Endothelial cell of umbilical vein (primary cell): ENCODE measurements at regions not wholly inside any gene's neighbourhood (a gene's known extent, or its start where the extent isn't known, plus 50 kb on each side); places are given as distances from the start of the nearest gene placed in this dataset.

Experiments used
- BruUV-seq: library from RNA; stranded (reverse); fragments of 400-500 nt; replicated peaks from 2 replicates; lab custom pipeline; 2021; lab: Mats Ljungman, UMichigan
- CTCF ChIA-PET: fragments of 300-600, 350-600 bp; sonication (Branson Sonifier 250); formaldehyde crosslinking; loops from one replicate; lab custom pipeline; 2021; ENCODE audit warnings: antibody characterized with exemption, inconsistent platforms; lab: Charles Lee
- POLR2A ChIA-PET: fragments of 300-600, 350-600 bp; sonication (Branson Sonifier 250); formaldehyde crosslinking; loops from one replicate; lab custom pipeline; 2021; ENCODE audit warnings: antibody characterized with exemption, inconsistent platforms; lab: Charles Lee
- DNase-seq: peaks from one replicate; pipeline ENCODE4 v3.0.0-alpha.2; 2011; ENCODE audit warnings: low read depth, low spot score
- FAIRE-seq: peaks from 2 replicates; lab custom pipeline; 2011; peaks lifted over from hg19 to GRCh38; lab: Jason Lieb, UNC
- H2AFZ ChIP-seq: 2 replicates; pipeline ENCODE4 v1.6.0; 2012; ENCODE audit warnings: low read depth, low read length, control low read depth, inconsistent platforms
- H3K27ac ChIP-seq: 2 replicates; pipeline ENCODE4 v1.5.1; 2011; ENCODE audit warnings: low read depth, mild to moderate bottlenecking, control low read depth, low read length, moderate library complexity; ENCODE audit not compliant: insufficient read depth
- H3K27me3 ChIP-seq, 2 experiments: 2 replicates each; pipeline versions ENCODE4 v1.6.0 to v1.6.1; 2011; ENCODE audit warnings: low read length in 2 of 2, mixed read lengths in 1 of 2; ENCODE audit not compliant: control insufficient read depth in 2 of 2, insufficient read depth in 2 of 2
- H3K36me3 ChIP-seq, 2 experiments: 2 replicates in 1 of 2; 3 replicates in 1 of 2; pipeline ENCODE4 v1.5.1; 2011; ENCODE audit warnings: low read length in 2 of 2, mild to moderate bottlenecking in 1 of 2, moderate library complexity in 1 of 2; ENCODE audit not compliant: control insufficient read depth in 2 of 2, insufficient read depth in 2 of 2; ENCODE audit errors: extremely low read depth in 1 of 2
- H3K4me1 ChIP-seq: 3 replicates; pipeline ENCODE4 v1.5.1; 2011; ENCODE audit warnings: mild to moderate bottlenecking, low read length; ENCODE audit not compliant: control insufficient read depth, insufficient read depth; ENCODE audit errors: extremely low read depth
- H3K4me2 ChIP-seq: 2 replicates; pipeline ENCODE4 v1.6.1; 2011; ENCODE audit warnings: low read length, control low read depth, mixed read lengths; ENCODE audit not compliant: insufficient read depth
- H3K4me3 ChIP-seq, 3 experiments: fragments of 200-600 bp in 1 of 3; sonication (generic), shearing (Covaris generic) in 1 of 3; replicated peaks in 1 of 3; 2 replicates each; pipeline ENCODE4 v1.5.1; 2011 to 2016; ENCODE audit warnings: control low read depth in 3 of 3, low read length in 3 of 3, mild to moderate bottlenecking in 2 of 3, inconsistent platforms in 1 of 3, low read depth in 1 of 3, moderate library complexity in 1 of 3; ENCODE audit not compliant: insufficient read depth in 1 of 3
- H3K79me2 ChIP-seq: 2 replicates; pipeline ENCODE4 v1.6.0; 2012; ENCODE audit warnings: low read length, inconsistent platforms; ENCODE audit not compliant: control insufficient read depth, insufficient read depth
- H3K9ac ChIP-seq: replicated peaks from 2 replicates; pipeline ENCODE3; 2011; ENCODE audit warnings: low read length, control low read depth; ENCODE audit not compliant: insufficient read depth; ENCODE audit errors: extremely low read depth
- H3K9me1 ChIP-seq: replicated peaks from 3 replicates; pipeline ENCODE4 v1.6.0; 2011; ENCODE audit warnings: mild to moderate bottlenecking, low read length; ENCODE audit not compliant: control insufficient read depth, insufficient read depth; ENCODE audit errors: extremely low read depth
- H3K9me3 ChIP-seq: replicated peaks from 2 replicates; pipeline ENCODE4 v1.5.1; 2012; ENCODE audit warnings: low read length, inconsistent platforms; ENCODE audit not compliant: control insufficient read depth, insufficient read depth
- H4K20me1 ChIP-seq: replicated peaks from 2 replicates; pipeline ENCODE3; 2011; ENCODE audit warnings: mild to moderate bottlenecking, low read length; ENCODE audit not compliant: control insufficient read depth, insufficient read depth; ENCODE audit errors: extremely low read depth
- EZH2 ChIP-seq: IDR thresholded peaks from 2 replicates; pipeline ENCODE4 v1.6.1; 2012; ENCODE audit warnings: borderline replicate concordance, low read depth, mild to moderate bottlenecking, moderate library complexity, low read length, inconsistent platforms; ENCODE audit not compliant: severe bottlenecking
- FOS ChIP-seq: IDR thresholded peaks from 2 replicates; pipeline ENCODE4 v1.6.1; 2011; ENCODE audit warnings: mild to moderate bottlenecking, low read length, moderate library complexity, borderline replicate concordance; ENCODE audit not compliant: insufficient read depth
- GATA2 ChIP-seq: IDR thresholded peaks from 2 replicates; pipeline ENCODE4 v1.7.0; 2011; ENCODE audit warnings: low read depth, mild to moderate bottlenecking, moderate library complexity, mixed read lengths, low read length; ENCODE audit not compliant: insufficient read length, insufficient read depth
- JUN ChIP-seq: IDR thresholded peaks from 2 replicates; pipeline ENCODE4 v1.6.1; 2011; ENCODE audit warnings: borderline replicate concordance, low read depth; ENCODE audit not compliant: insufficient read length, insufficient read depth
- MAX ChIP-seq: IDR thresholded peaks from 2 replicates; pipeline ENCODE4 v1.6.1; 2011; ENCODE audit not compliant: insufficient read depth, insufficient read length
- MYC ChIP-seq: IDR thresholded peaks from one replicate; pipeline ENCODE4 v1.6.1; 2011; ENCODE audit warnings: mild to moderate bottlenecking, low read depth, low read length
- POLR2A ChIP-seq: IDR thresholded peaks from 2 replicates; pipeline ENCODE4 v1.6.1; 2012; ENCODE audit warnings: low read depth, mild to moderate bottlenecking, control low read depth, low read length
- POLR2AphosphoS5 ChIP-seq: IDR thresholded peaks from 2 replicates; pipeline ENCODE4 v1.6.1; 2012; ENCODE audit warnings: low read depth, mild to moderate bottlenecking, control low read depth, low read length, moderate library complexity; ENCODE audit not compliant: insufficient read depth
- dilution Hi-C: fragments of 300-500 bp; cut with MboI; formaldehyde crosslinking; loops from one replicate; pipeline ENCODE4 v1.15.0; 2019; ENCODE audit warnings: low sequenced_read_pairs; ENCODE audit not compliant: extremely low pct_ligation_motif_present
- intact Hi-C: fragments of 100-400 bp; cut with micrococcal nuclease; formaldehyde crosslinking; loops from one replicate; pipeline ENCODE4 v1.10.0; 2022
- TF ChIP-seq, protein P1 (sequence below), 2 donors: IDR thresholded peaks; 1 replicate in 1 of 2; 2 replicates in 1 of 2; pipeline ENCODE4 v1.5.1; 2011; ENCODE audit warnings: low read length in 2 of 2, mild to moderate bottlenecking in 2 of 2, moderate library complexity in 2 of 2, control low read depth in 1 of 2, inconsistent platforms in 1 of 2, low read depth in 1 of 2; ENCODE audit not compliant: insufficient read depth in 1 of 2; ENCODE audit errors: extremely low read depth in 1 of 2

- Histone ChIP-seq H3K4me3 (no peak overlapping the region), H3K36me3 (no peaks in the 10 kb centered on the region), H3K9me3 (no peaks in the 10 kb centered on the region), H3K27me3 (peaks cover 0 to 4% of the 10 kb centered on the region in 2 experiments), H3K4me2 (no peak overlapping the region), H3K9ac (no peak overlapping the region), H3K27ac (no peak overlapping the region), H3K79me2 (no peaks in the 10 kb centered on the region), H3K4me1 (no peaks in the 10 kb centered on the region), H4K20me1 (no peaks in the 10 kb centered on the region), H3K9me1 (no peaks in the 10 kb centered on the region), H2AFZ (no peak overlapping the region)
- dilution Hi-C loops (no loop called here), intact Hi-C loops (no loop called here)
- DNase-seq (no peak), FAIRE-seq (no peak)
- TF ChIP-seq EZH2 (no peak), MAX (no peak), GATA2 (no peak), MYC (no peak), FOS (no peak), POLR2A (no peak), POLR2AphosphoS5 (no peak), JUN (no peak)
- TF ChIP-seq, protein P1, sequence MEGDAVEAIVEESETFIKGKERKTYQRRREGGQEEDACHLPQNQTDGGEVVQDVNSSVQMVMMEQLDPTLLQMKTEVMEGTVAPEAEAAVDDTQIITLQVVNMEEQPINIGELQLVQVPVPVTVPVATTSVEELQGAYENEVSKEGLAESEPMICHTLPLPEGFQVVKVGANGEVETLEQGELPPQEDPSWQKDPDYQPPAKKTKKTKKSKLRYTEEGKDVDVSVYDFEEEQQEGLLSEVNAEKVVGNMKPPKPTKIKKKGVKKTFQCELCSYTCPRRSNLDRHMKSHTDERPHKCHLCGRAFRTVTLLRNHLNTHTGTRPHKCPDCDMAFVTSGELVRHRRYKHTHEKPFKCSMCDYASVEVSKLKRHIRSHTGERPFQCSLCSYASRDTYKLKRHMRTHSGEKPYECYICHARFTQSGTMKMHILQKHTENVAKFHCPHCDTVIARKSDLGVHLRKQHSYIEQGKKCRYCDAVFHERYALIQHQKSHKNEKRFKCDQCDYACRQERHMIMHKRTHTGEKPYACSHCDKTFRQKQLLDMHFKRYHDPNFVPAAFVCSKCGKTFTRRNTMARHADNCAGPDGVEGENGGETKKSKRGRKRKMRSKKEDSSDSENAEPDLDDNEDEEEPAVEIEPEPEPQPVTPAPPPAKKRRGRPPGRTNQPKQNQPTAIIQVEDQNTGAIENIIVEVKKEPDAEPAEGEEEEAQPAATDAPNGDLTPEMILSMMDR (IDR thresholded peaks at IDR 0.05; ENCODE audit: extremely low read depth in 1 of 2, insufficient read depth in 1 of 2, low read depth in 1 of 2, low read length in 2 of 2), result no peak
- CTCF ChIA-PET, result no interaction called here
- no TSS peak for BruUV-seq
- POLR2A ChIA-PET, result no interaction called here
Measured at GRCh38 chr13:78772933-78773332, 114.0 kb upstream of the OBI1 start.
